GM18909 (cell line): ENCODE measurements at regions not wholly inside any gene's neighbourhood (a gene's known extent, or its start where the extent isn't known, plus 50 kb on each side); places are given as distances from the start of the nearest gene placed in this dataset.

Experiments used
- ATAC-seq: cut with Tn5 transposase; IDR thresholded peaks from one replicate; pipeline ENCODE4 v1.9.1; 2021; ENCODE audit warnings: mild to moderate bottlenecking; ENCODE audit not compliant: unreplicated experiment, poor library complexity

DNA sequence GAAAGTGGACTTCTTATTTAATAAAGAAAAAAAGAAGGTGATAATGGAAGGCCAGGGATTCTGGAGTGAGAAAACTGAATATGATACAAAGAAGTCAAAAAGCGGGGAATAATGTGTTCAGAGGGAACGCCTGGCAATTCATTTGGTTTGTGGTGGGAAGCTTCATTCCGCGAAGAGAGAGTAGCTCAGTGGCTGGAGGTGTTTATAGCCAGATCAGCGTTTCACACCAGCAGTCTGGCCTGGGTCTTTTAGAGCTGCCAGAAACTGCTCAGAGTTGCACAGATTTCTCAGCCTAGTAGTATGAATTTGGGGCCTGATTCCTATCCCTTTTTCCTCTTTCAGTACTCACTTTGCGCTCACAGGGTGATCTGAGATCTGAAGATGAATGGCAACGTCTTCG lies 67.8 kb upstream of the IPO9 start:
- no peak for ATAC-seq

GRCh38 chr1:201761871-201762270 lies 67.1 kb upstream of the IPO9 start:
- no peak for ATAC-seq

DNA sequence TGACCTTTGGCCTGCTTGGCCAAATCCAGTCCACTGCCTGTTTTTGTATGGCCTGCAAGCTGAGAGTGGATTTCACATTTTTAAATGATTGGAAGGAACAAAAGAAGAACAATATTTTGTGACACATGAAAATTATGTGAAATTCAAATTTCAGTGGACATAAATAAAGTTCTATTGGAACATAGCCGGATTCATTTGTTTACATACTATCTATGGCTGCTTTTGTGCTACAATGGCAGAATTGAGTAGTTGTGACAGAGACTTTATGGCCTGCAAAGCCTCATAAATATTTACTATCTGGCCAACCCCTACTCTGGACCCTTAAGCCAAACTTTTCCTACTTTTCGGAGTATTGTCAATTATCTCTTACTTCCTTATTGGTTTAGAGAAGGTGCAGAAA lies 66.6 kb upstream of the IPO9 start:
- no peak for ATAC-seq

- ATAC-seq: no peak
Measured at GRCh38 chr1:201763455-201764140, 65.4 kb upstream of the IPO9 start.

- no peak for ATAC-seq
Measured at GRCh38 chr1:201764166-201764565, 64.8 kb upstream of the IPO9 start.

DNA sequence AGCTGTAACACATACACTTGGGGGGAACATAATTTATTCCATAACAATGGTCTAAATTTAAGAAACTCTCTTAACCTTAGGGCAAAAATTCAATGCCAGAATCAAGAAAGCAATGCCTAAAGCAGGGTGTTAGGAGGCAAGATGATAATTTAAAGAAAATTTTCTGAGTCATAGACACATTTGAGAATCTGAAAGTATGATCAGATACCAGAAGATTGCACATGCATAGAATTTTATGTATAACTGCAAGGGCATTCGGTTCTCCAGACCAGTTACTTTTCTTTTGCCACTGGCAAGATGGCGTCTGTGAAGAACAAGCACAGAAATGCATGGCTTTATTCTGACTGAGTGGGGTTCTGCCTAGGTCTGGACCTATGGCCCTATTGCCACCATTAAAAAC lies 64.4 kb upstream of the IPO9 start:
- ATAC-seq: no peak

GRCh38 chr1:201766131-201766866 lies 62.7 kb upstream of the IPO9 start:
- no peak for ATAC-seq

DNA sequence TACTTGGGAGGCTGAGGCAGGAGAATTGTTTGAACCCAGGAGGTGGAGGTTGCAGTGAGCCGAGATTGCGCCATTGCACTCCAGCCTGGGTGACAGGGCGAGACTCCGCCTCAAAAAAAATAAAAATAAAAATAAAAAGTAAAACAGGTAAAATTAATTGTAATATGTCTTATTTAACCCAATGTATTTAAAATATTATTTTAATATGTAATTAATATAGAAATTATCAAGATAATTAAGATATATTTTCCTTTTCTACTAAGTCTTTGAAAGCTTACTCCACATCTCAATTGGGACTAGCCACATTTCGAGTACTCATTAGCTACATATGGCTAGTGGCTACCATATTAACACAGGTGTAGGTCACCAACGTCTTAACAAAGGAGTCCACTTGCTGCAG lies 61.6 kb upstream of the IPO9 start:
- ATAC-seq: no peak

DNA sequence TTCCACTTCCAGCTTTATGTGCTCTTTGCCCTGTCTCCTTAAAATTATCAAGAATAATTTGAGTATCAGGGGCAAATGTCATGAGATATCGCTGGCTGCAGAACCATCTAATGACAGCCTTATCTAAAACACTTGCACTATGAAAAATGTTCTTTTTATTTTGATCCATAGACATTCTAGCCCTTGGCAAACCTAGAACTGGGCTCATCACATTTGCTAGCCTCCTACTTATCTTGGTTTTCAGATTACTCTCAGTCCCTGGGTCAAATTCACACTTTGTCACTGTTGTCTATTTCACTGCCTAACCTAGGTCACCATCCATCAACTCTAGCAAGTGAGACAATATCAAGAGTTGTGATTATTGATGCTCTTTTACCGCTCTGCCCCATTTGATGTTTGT lies 59.9 kb upstream of the IPO9 start:
- ATAC-seq: no peak

DNA sequence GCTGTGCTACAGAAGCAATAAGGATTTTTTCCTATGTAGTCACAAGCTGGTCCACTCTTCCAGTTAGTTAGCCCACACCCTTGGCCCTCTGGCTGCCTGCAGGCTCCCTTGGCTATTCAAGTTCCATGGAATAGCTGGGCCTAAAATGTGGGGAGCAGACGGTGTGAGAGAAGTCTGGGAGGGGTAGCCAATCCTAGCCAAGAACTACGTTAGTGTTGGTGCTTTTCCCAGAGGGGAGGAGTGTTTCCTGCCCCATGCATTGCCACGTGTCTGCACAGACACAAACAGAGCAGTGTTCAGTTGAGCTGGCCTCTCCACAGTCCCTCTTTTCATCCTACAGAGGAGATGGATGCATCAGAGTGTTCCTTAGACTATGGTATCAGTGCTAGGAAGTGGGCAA lies 59.0 kb upstream of the IPO9 start:
- no peak for ATAC-seq

DNA sequence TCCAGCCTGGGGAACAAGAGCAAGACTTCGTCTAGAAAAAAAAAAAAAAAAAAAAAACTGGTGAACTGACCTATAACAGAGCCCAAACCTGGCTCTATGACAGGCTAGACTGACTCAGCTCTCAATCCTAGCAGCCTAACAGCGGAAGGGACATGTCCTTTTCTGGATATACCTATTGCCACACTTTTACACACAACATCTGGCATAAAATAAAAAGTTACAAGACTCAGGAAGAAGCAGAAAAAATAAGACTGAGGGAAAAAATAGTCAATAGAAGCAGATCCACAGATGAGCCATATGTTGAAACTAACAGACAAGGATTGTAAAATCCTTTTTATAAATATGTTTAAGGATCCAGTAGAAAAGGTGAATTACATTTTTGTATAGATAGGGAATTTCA lies 57.5 kb upstream of the IPO9 start:
- no peak for ATAC-seq

GRCh38 chr1:201772178-201772577 lies 56.8 kb upstream of the IPO9 start:
- ATAC-seq: no peak

DNA sequence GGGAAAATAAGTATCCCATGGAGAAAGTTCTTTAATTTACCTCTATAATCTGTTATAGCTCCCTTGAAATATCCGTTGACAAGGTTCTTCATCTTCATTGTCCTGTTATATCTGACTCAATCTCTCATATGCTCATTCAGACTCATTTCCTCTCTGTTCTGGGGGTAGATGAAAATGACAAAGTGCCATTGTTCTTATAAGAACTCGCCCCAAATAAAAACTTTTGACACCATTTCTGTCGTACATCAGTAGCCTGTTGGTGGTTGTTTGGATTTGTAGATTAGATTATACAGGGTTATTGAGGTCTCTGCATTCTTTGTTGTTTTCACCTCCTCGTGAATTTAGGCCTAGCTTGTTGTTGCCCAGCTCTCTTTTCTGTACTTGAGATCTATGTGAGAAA lies 55.2 kb upstream of the IPO9 start:
- no peak for ATAC-seq

- no peak for ATAC-seq
Measured at GRCh38 chr1:201774224-201774982, 54.6 kb upstream of the IPO9 start.

- no peak for ATAC-seq
Measured at GRCh38 chr1:201774983-201775344, 54.0 kb upstream of the IPO9 start.

DNA sequence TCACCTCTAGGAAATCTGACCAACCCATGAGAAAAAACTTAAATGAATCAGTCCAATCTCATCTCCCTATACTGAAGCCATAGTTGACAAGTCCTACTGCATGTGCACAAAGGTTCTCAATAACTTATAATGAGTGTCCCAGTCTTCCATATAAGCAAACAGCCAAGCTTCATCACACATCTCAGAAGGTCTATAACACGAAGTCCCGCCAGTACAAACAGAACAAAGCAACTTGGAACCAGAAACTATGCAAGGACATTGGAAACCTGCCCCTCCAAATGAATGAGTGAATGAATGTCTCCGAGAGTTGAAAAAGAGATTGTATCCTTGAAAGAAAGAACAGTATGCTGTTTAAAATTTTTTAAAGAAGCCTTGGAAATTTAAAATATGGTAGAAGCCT lies 53.6 kb upstream of the IPO9 start:
- no peak for ATAC-seq

GRCh38 chr1:201778279-201779065 lies 50.5 kb upstream of the IPO9 start:
- ATAC-seq: no peak
